Osteocyte (in vitro differentiated cells): ENCODE measurements at regions not wholly inside any gene's neighbourhood (a gene's known extent, or its start where the extent isn't known, plus 50 kb on each side); places are given as distances from the start of the nearest gene placed in this dataset.

Experiments used
- DNase-seq: peaks from one replicate; pipeline ENCODE4 v3.0.0; 2021; ENCODE audit warnings: mixed read lengths; ENCODE audit not compliant: unreplicated experiment; ENCODE audit errors: extremely low spot score
- H3K27ac Mint-ChIP-seq: one replicate; pipeline ENCODE4 v1.8.0; 2021; ENCODE audit warnings: mild to moderate bottlenecking, mixed read lengths; ENCODE audit not compliant: unreplicated experiment
- H3K27me3 Mint-ChIP-seq: one replicate; pipeline ENCODE4 v1.8.0; 2021; ENCODE audit warnings: mixed read lengths; ENCODE audit not compliant: unreplicated experiment
- H3K36me3 Mint-ChIP-seq: one replicate; pipeline ENCODE4 v1.8.0; 2021; ENCODE audit warnings: mixed read lengths; ENCODE audit not compliant: unreplicated experiment
- H3K4me1 Mint-ChIP-seq: one replicate; pipeline ENCODE4 v1.8.0; 2021; ENCODE audit warnings: mixed read lengths; ENCODE audit not compliant: unreplicated experiment
- H3K4me3 Mint-ChIP-seq: one replicate; pipeline ENCODE4 v1.8.0; 2021; ENCODE audit warnings: mild to moderate bottlenecking, moderate library complexity, mixed read lengths; ENCODE audit not compliant: unreplicated experiment
- H3K9me3 Mint-ChIP-seq: one replicate; pipeline ENCODE4 v1.8.0; 2021; ENCODE audit warnings: mixed read lengths; ENCODE audit not compliant: unreplicated experiment
- CTCF ChIP-seq: fragments of 200-600 bp; sonication (generic); IDR thresholded peaks from 2 replicates; pipeline ENCODE4 v1.5.0; 2021; ENCODE audit warnings: antibody characterized with exemption, mild to moderate bottlenecking, moderate library complexity

- Mint-ChIP-seq H3K4me3 (no peak overlapping the region), H3K36me3 (no peaks in the 10 kb centered on the region), H3K27me3 (peaks cover 19% of the 10 kb centered on the region), H3K27ac (no peak overlapping the region), H3K4me1 (peaks cover 30% of the 10 kb centered on the region), H3K9me3 (no peaks in the 10 kb centered on the region)
- DNase-seq: no peak
- TF ChIP-seq CTCF: no peak
Measured at GRCh38 chr4:7138223-7139166, 53.8 kb upstream of the SORCS2 start.

- no peaks in the 10 kb centered on the region for H3K9me3 Mint-ChIP-seq
- peaks cover 30% of the 10 kb centered on the region for H3K4me1 Mint-ChIP-seq
- no peak for DNase-seq
- no peak for TF ChIP-seq CTCF
- no peak overlapping the region for H3K27ac Mint-ChIP-seq
- H3K36me3 Mint-ChIP-seq: no peaks in the 10 kb centered on the region
- no peak overlapping the region for H3K4me3 Mint-ChIP-seq
- H3K27me3 Mint-ChIP-seq: peaks cover 14% of the 10 kb centered on the region
Measured at GRCh38 chr4:7137326-7138200, 54.8 kb upstream of the SORCS2 start.

GRCh38 chr4:7136351-7136750 lies 56.0 kb upstream of the SORCS2 start:
- Mint-ChIP-seq H3K27ac (peak overlapping the region; percentile 20), H3K27me3 (peaks cover 14% of the 10 kb centered on the region), H3K9me3 (no peaks in the 10 kb centered on the region), H3K4me1 (peaks cover 28% of the 10 kb centered on the region), H3K4me3 (no peak overlapping the region), H3K36me3 (no peaks in the 10 kb centered on the region)
- TF ChIP-seq CTCF: no peak
- DNase-seq: no peak

- peak; percentile 88 for DNase-seq
- no peak for TF ChIP-seq CTCF
- Mint-ChIP-seq H3K27ac (peak overlapping the region; percentile 89), H3K4me3 (no peak overlapping the region), H3K9me3 (no peaks in the 10 kb centered on the region), H3K36me3 (no peaks in the 10 kb centered on the region), H3K4me1 (peaks cover 28% of the 10 kb centered on the region), H3K27me3 (peaks cover 14% of the 10 kb centered on the region)
Measured at GRCh38 chr4:7135389-7135746, 57.0 kb upstream of the SORCS2 start.
